PC-9 (cell line): ENCODE measurements at regions not wholly inside any gene's neighbourhood (a gene's known extent, or its start where the extent isn't known, plus 50 kb on each side); places are given as distances from the start of the nearest gene placed in this dataset.

Source experiments
- EZH2 ChIP-seq: fragments of 200-600 bp; sonication (generic); IDR thresholded peaks from 2 replicates; pipeline ENCODE4 v1.8.0; 2017; ENCODE audit warnings: antibody characterized with exemption, low read depth
- TF ChIP-seq, protein P1 (sequence below): fragments of 200-600 bp; sonication (generic); conservative IDR thresholded peaks from 2 replicates; pipeline ENCODE4 v1.6.1; 2017; ENCODE audit warnings: mixed run types, antibody characterized with exemption, mild to moderate bottlenecking, moderate library complexity

DNA sequence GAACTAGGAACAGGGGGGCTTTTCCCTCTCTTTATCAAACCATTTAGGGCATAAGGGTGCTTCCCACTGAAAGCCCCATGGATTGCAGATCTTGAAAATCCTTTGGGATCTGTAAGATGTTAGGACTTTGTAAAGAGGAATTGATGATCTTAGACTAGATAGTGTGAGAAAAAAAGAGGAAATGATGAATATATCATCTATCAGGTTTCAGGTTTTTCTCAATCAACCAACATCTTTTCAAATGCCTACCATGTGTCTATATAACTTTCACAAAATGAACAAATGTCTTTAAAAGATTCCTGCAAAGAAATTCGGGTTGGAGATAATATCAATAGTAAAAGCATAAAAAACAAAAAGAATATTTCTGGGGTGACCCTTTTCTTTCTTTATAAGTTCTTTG lies 50.1 kb downstream of the KCNC4 start:
- TF ChIP-seq, protein P1, sequence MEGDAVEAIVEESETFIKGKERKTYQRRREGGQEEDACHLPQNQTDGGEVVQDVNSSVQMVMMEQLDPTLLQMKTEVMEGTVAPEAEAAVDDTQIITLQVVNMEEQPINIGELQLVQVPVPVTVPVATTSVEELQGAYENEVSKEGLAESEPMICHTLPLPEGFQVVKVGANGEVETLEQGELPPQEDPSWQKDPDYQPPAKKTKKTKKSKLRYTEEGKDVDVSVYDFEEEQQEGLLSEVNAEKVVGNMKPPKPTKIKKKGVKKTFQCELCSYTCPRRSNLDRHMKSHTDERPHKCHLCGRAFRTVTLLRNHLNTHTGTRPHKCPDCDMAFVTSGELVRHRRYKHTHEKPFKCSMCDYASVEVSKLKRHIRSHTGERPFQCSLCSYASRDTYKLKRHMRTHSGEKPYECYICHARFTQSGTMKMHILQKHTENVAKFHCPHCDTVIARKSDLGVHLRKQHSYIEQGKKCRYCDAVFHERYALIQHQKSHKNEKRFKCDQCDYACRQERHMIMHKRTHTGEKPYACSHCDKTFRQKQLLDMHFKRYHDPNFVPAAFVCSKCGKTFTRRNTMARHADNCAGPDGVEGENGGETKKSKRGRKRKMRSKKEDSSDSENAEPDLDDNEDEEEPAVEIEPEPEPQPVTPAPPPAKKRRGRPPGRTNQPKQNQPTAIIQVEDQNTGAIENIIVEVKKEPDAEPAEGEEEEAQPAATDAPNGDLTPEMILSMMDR = no peak
- TF ChIP-seq EZH2 = no peak
